GM12864 (cell line): ENCODE measurements at regions not wholly inside any gene's neighbourhood (a gene's known extent, or its start where the extent isn't known, plus 50 kb on each side); places are given as distances from the start of the nearest gene placed in this dataset.
"Not testable (repeated sequence)": the region's sequence is repeated elsewhere in the genome, so short reads cannot be mapped to it uniquely, and the experiment has no call there.

Experiments used
- DNase-seq: peaks from one replicate; pipeline ENCODE4 v3.0.0-alpha.2; 2011; ENCODE audit warnings: low read depth
- H3K4me3 ChIP-seq: 2 replicates; pipeline ENCODE4 v1.5.1; 2011; ENCODE audit warnings: mild to moderate bottlenecking, low read depth, low read length, control low read depth
- CTCF ChIP-seq: IDR thresholded peaks from 2 replicates; pipeline ENCODE4 v1.5.1; 2011; ENCODE audit warnings: low read depth, mild to moderate bottlenecking, moderate library complexity, low read length, control low read depth, inconsistent platforms; ENCODE audit errors: missing control alignments

GRCh38 chr7:97928844-97929243, 56.6 kb upstream of the ASNS start:
- DNase-seq, H3K4me3 ChIP-seq: not testable (repeated sequence)

- H3K4me3 ChIP-seq: peak overlapping the region; percentile 39; the same call in 1 of the 2 replicates
- DNase-seq: not testable (repeated sequence)
Observed at GRCh38 chr7:97927790-97928748, 55.9 kb upstream of the ASNS start.

More at GRCh38 chr7:97927790-97928748, 55.9 kb upstream of the ASNS start:
- TF ChIP-seq CTCF: peak; percentile 67
